Fibroblast of the aortic adventitia (primary cell): ENCODE measurements at regions not wholly inside any gene's neighbourhood (a gene's known extent, or its start where the extent isn't known, plus 50 kb on each side); places are given as distances from the start of the nearest gene placed in this dataset.
A peak's percentile ranks its signal among the peaks of the same experiment; 100 is the strongest.

Experiments
- DNase-seq: peaks from one replicate; pipeline ENCODE4 v3.0.0-alpha.2; 2010; ENCODE audit warnings: low read depth
- H3K4me3 ChIP-seq: 2 replicates; pipeline ENCODE4 v1.5.1; 2011; ENCODE audit warnings: low read depth, mild to moderate bottlenecking, control low read depth, low read length, moderate library complexity
- CTCF ChIP-seq: IDR thresholded peaks from 2 replicates; pipeline ENCODE4 v1.5.1; 2011; ENCODE audit warnings: mild to moderate bottlenecking, low read length, control low read depth, inconsistent platforms; ENCODE audit not compliant: insufficient read depth

GRCh38 chr9:108003526-108003925 lies 514.0 kb upstream of the KLF4 start:
- no peak overlapping the region for H3K4me3 ChIP-seq
- no peak for DNase-seq
- no peak for TF ChIP-seq CTCF

- no peak overlapping the region for H3K4me3 ChIP-seq
- no peak for TF ChIP-seq CTCF
- peak; percentile 81 for DNase-seq
Measured at GRCh38 chr9:108002371-108002956, 512.9 kb upstream of the KLF4 start.

GRCh38 chr9:108001237-108001636 lies 511.7 kb upstream of the KLF4 start:
- no peak overlapping the region for H3K4me3 ChIP-seq
- TF ChIP-seq CTCF, result no peak
- no peak for DNase-seq

GRCh38 chr9:107999890-108000289 lies 510.3 kb upstream of the KLF4 start:
- H3K4me3 ChIP-seq, result no peak overlapping the region
- DNase-seq, result peak; percentile 39
- no peak for TF ChIP-seq CTCF

- no peak for TF ChIP-seq CTCF
- DNase-seq, result no peak
- H3K4me3 ChIP-seq, result no peak overlapping the region
Measured at GRCh38 chr9:107999011-107999410, 509.4 kb upstream of the KLF4 start.

GRCh38 chr9:107994648-107995047 lies 505.1 kb upstream of the KLF4 start:
- DNase-seq, result no peak
- TF ChIP-seq CTCF, result no peak
- H3K4me3 ChIP-seq, result no peak overlapping the region

- TF ChIP-seq CTCF, result no peak
- H3K4me3 ChIP-seq, result no peak overlapping the region
- DNase-seq, result no peak
Measured at GRCh38 chr9:107992271-107992670, 502.7 kb upstream of the KLF4 start.
